HPDE6-E6E7 (cell line): ENCODE measurements at regions not wholly inside any gene's neighbourhood (a gene's known extent, or its start where the extent isn't known, plus 50 kb on each side); places are given as distances from the start of the nearest gene placed in this dataset.

Experiments used
- DNase-seq: peaks from one replicate; pipeline ENCODE4 v3.0.0; 2011; ENCODE audit warnings: missing footprints; ENCODE audit errors: extremely low spot score

GRCh38 chr20:24718277-24718676 is 230.8 kb upstream of the CST7 start:
- no peak for DNase-seq

- no peak for DNase-seq
Observed at GRCh38 chr20:24718696-24719095, 230.4 kb upstream of the CST7 start.

GRCh38 chr20:24720957-24721356 is 228.1 kb upstream of the CST7 start:
- no peak for DNase-seq

- DNase-seq = no peak
Observed at GRCh38 chr20:24721891-24722568, 227.0 kb upstream of the CST7 start.

- no peak for DNase-seq
Observed at GRCh38 chr20:24722586-24722985, 226.5 kb upstream of the CST7 start.

GRCh38 chr20:24723186-24723585 is 225.9 kb upstream of the CST7 start:
- no peak for DNase-seq

- no peak for DNase-seq
Observed at GRCh38 chr20:24723647-24724352, 225.3 kb upstream of the CST7 start.

GRCh38 chr20:24724982-24725533 is 224.0 kb upstream of the CST7 start:
- no peak for DNase-seq

GRCh38 chr20:24727795-24728194 is 221.3 kb upstream of the CST7 start:
- DNase-seq = no peak

GRCh38 chr20:24729896-24730605 is 219.0 kb upstream of the CST7 start:
- no peak for DNase-seq

GRCh38 chr20:24730750-24731149 is 218.3 kb upstream of the CST7 start:
- DNase-seq = no peak

GRCh38 chr20:24731312-24731711 is 217.8 kb upstream of the CST7 start:
- DNase-seq = no peak

- no peak for DNase-seq
Observed at GRCh38 chr20:24732076-24732475, 217.0 kb upstream of the CST7 start.

GRCh38 chr20:24732599-24732998 is 216.5 kb upstream of the CST7 start:
- no peak for DNase-seq

GRCh38 chr20:24733416-24733815 is 215.7 kb upstream of the CST7 start:
- no peak for DNase-seq

- DNase-seq = no peak
Observed at GRCh38 chr20:24734139-24734538, 214.9 kb upstream of the CST7 start.

GRCh38 chr20:24735263-24735662 is 213.8 kb upstream of the CST7 start:
- DNase-seq = no peak

GRCh38 chr20:24736131-24736843 is 212.8 kb upstream of the CST7 start:
- DNase-seq = no peak

- DNase-seq = no peak
Observed at GRCh38 chr20:24736844-24737211, 212.2 kb upstream of the CST7 start.

GRCh38 chr20:24737212-24737850 is 211.7 kb upstream of the CST7 start:
- DNase-seq = no peak

- no peak for DNase-seq
Observed at GRCh38 chr20:24738058-24738775, 210.9 kb upstream of the CST7 start.
